Left cardiac atrium (tissue), 4 donors: ENCODE measurements at regions not wholly inside any gene's neighbourhood (a gene's known extent, or its start where the extent isn't known, plus 50 kb on each side); places are given as distances from the start of the nearest gene placed in this dataset.

Experiments used
- ATAC-seq, 2 donors: fragments of 200-7000 bp; cut with Tn5 transposase; one replicate each; pipeline ENCODE4 v1.9.1; 2020; ENCODE audit warnings: mild to moderate bottlenecking in 2 of 2, moderate library complexity in 2 of 2
- DNase-seq: peaks from one replicate; pipeline ENCODE4 v3.0.0-alpha.2; 2020
- intact Hi-C, 2 donors: fragments of 100-400 bp; cut with DNase I; formaldehyde crosslinking; loops; one replicate each; pipeline versions ENCODE4 v1.14.1 to v1.15.1; 2022 to 2023
- donor health status: DM: no; HTN: yes; CAD: no.
- donor health status: DM: no; HTN: yes; CAD: no; lungs with severe emphysema.
- donor health status: DM: yes; HTN: yes; CAD: no.
- donor health status: Dilated cardiomyopathy.

DNA sequence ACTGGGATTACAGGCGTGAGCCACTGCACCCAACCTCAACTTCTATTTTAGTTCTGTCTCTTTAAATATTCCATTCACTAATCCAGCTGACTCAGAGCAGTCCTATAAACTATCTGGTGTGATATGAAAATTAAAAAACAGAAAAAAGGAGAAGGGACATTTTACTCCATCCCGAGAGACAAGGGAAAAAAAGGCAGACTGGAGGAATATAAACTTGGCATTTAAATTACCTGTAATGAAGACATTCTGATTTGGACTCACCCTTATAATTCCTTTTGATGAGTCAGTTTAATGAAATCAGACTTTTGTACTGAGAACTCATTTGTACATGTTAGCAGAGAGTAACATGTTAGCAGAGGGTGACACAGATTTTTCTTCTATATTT lies 74.8 kb upstream of the RIOK3 start:
- DNase-seq, result no peak
- ATAC-seq, result peak in 1 of 2 donors; percentile 66
- intact Hi-C loops, result loop anchor here in 1 of 2 donors (5.0 to 10.0 kb wide), 2 partner anchors 246 to 343 kb away; no protein-coding TSS in a partner anchor

DNA sequence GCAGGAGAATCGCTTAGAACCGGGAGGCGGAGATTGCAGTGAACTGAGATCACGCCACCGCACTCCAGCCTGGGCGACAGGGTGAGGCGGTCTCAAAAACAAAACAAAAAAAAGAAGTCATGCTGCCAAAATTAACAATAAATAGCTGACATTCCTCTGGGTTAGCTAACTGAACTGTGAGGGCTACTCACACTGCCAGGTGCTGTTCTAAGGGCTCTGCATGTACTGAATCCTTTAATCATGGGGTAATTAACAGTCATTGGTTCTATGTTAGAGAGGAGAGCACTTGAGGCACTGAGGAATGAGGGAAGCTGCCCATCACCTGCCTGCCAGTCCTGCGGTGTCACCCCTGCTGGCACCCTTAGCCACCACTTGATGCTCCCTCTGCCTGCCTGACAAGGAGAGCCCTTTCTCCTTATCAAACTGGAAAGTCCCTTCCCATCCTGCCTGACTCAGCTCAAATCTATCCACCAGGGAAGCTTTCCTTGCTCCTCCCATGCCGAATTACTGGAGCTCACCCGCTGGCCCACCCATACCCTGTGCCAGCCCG lies 73.0 kb upstream of the RIOK3 start:
- intact Hi-C loops, result loop anchor here in 1 of 2 donors (10.0 kb wide), 1 partner anchor 335 kb away; no protein-coding TSS in a partner anchor
- ATAC-seq (peak; percentile 29 to 57), DNase-seq (no peak)

DNA sequence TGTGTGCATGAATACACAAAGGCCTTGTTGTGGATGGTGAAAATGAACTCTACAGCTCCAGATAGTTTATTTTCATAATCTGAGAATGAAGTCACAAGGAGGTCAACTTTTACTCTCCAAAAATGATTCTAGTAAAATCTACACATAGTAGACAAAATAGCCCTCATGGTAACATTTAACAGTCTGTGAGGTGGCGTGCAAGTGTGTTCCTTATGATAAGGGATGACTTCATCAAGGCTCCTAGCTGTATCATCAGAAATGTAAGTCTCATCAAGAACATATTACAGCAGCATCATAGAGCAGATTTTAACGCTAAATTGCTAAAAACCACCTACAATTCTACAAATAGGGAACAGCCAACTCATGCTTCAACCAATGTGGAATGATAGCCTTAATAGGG lies 72.3 kb upstream of the RIOK3 start:
- intact Hi-C loops, result loop anchor here in 1 of 2 donors (10.0 kb wide), 1 partner anchor 336 kb away; no protein-coding TSS in a partner anchor
- DNase-seq, result no peak
- ATAC-seq, result no peak

GRCh38 chr18:23383494-23383893 lies 69.6 kb upstream of the RIOK3 start:
- DNase-seq (no peak), ATAC-seq (no peak)
- intact Hi-C loops, result loop anchor here in 1 of 2 donors (10.0 kb wide), 1 partner anchor 339 kb away; no protein-coding TSS in a partner anchor

DNA sequence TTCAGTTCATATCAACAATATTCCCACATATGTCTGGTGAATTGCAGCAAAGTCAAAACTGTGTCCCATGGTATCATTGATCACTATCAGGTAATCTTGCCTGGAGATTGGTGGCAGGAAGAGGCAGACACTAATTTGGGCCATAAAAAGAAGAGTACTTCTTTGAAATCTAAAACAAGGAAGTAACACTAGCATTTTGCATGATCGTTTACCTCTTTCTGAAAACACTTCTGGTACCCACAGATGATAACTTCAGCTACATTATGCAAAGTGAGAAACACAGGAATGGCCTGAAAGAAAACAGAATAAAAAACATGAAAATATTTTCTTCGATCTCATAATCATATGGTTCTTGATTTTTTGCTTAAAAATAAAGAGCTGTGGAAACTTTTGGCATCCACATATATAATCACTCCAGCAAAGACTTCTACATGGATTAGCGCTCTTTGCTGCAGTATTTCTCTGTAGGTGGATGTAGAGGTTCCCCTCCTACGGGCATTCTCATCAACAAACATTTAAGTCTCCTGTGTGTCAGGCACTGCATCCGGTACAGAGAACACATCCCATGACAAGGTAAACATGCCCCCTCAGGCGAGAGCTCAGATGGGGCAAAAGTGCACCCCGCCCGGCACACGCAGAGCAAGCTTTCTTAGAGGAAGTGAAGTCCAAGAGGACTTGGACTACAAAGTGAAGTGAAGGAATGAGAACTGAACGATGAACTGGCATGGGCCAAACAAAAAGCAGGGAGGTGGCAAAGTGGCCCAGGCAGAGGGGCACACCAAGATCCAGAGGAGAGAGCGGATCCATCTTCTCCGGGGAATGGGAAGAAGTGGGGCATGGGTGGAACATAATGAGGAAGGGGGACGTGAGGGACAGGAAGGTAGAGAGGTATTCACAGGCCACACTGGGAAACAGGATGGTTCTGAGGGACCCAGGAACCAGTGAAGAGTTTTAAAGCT lies 68.0 kb upstream of the RIOK3 start:
- ATAC-seq, result no peak

DNA sequence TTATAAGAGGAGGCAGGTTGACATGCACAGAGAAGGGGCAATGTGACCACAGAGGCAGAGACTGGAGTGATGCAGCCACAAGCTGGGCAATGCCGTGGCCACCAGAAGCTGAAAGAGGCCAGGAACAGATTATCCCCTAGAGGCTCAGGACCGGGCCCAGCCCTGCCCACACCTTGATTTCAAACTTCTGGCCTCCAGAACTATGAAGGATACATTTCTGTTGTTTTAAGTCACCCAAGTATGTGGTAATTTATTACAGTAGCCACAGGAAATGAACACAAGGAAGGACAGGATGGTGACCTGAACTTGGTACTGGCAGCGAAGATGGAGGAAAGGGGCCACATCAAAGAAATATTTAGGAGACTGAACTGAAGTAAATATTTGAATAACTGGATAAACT lies 66.8 kb upstream of the RIOK3 start:
- DNase-seq (no peak), ATAC-seq (no peak)
- intact Hi-C loops, result loop anchor here in 1 of 2 donors (10.0 kb wide), 1 partner anchor 342 kb away; no protein-coding TSS in a partner anchor

More for the DNA sequence above, 68.0 kb upstream of the RIOK3 start:
- DNase-seq, result no peak
- intact Hi-C loops, result loop anchor here in 1 of 2 donors (10.0 kb wide), 1 partner anchor 340 kb away; no protein-coding TSS in a partner anchor

DNA sequence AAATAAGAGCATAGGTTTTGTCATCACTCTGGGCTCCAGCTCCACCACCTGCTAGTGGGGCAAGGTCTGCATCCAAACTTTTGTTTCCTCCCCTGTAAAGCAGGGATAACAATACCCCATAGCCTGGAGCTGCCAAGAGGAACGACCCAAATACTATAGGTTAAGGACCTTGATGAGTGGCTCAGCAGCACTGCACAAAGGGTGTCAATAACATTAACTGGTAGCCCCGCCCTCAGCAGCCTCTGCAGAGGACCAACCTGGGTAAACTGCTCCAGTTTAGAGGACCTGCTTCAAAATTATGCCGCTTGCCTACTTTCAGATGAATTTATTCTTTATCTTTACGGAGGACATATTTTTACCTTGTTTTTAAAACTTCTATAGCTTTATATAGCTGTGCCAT lies 65.8 kb upstream of the RIOK3 start:
- no peak for DNase-seq

DNA sequence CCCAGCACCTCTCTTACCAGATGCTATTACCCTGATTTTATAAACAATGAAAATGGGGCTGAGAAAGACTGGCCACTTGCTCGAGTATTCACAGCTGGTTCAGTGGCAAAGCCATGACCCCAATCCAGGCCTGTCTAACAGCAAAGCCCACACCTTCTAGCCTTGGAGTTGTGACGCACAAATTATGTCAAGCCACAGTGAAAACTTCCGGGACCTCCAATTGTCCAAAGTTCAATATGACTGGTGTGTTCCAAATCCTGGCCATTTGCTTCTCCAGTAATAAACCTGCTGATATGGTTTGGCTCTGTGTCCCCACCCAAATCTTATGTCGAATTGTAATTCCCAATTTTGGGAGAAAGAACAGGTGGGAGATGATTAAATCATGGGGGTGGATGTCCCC lies 64.7 kb upstream of the RIOK3 start:
- no peak for ATAC-seq
- intact Hi-C loops, result loop anchor here in 1 of 2 donors (10.0 kb wide), 1 partner anchor 344 kb away; no protein-coding TSS in a partner anchor
- DNase-seq, result no peak

More for the DNA sequence above, 65.8 kb upstream of the RIOK3 start:
- intact Hi-C loops, result loop anchor here in 1 of 2 donors (10.0 kb wide), 1 partner anchor 342 kb away; no protein-coding TSS in a partner anchor
- no peak for ATAC-seq

DNA sequence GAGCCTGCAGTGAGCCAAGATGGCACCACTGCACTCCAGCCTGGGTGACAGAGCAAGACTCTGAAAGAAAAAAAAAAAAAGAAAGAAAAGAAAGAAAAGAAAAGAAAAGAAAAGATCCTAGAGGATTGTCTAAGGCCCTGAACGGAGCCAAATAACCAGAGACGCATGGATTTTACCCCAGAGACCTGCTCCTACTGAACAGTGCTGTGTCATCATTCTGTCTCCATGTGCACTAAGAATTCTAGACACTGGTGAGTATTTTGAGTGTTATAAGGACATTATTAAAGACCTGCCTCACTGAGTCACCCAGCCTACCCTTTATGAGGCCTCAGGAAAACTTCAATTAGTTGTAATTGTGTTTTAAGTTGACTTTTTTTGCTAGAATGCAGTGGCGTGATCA lies 61.9 kb upstream of the RIOK3 start:
- intact Hi-C loops, result no loop called here
- ATAC-seq (no peak), DNase-seq (no peak)

DNA sequence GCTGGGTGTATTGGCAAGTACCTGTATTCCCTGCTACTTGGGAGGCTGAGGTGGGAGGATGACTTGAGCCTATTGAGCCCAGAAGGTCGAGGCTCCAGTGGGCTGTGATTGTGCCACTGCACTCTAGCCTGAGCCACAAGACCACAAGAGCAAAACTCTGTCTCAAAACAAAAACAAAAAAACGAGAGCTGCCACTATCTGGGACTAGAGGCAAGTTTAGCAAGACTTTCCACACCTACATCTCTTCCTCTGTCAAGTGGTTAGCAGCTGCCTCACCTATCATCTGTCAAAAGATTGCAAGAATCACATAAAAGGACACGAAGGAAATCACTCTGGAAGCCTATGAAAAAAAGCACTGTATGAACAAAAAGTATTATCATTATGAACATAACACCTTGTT lies 55.2 kb upstream of the RIOK3 start:
- intact Hi-C loops, result no loop called here
- DNase-seq (no peak), ATAC-seq (no peak)

- intact Hi-C loops, result no loop called here
- ATAC-seq (no peak), DNase-seq (no peak)
These were observed 54.7 kb upstream of the RIOK3 start for GRCh38 chr18:23398401-23398800.

GRCh38 chr18:23399067-23399466 lies 54.0 kb upstream of the RIOK3 start:
- ATAC-seq (no peak), DNase-seq (no peak)
- intact Hi-C loops, result no loop called here

- ATAC-seq (no peak), DNase-seq (no peak)
- intact Hi-C loops, result no loop called here
These were observed 52.2 kb upstream of the RIOK3 start for GRCh38 chr18:23400918-23401317.

GRCh38 chr18:23401400-23402347 lies 51.4 kb upstream of the RIOK3 start:
- DNase-seq, result peak; percentile 31
- peak in 1 of 2 donors; percentile 53 for ATAC-seq
- intact Hi-C loops, result no loop called here
